ENCODE measurements at regions not wholly inside any gene's neighbourhood (a gene's known extent, or its start where the extent isn't known, plus 50 kb on each side); places are given as distances from the start of the nearest gene placed in this dataset.

GRCh38 chr3:116927918-116928317 is 218.3 kb downstream of the TUSC7 start:
- no peak for TF ChIP-seq SIN3A (IDR thresholded peaks at IDR 0.05; ENCODE audit: borderline replicate concordance, insufficient read depth, low read length)
- TF ChIP-seq REST (IDR thresholded peaks at IDR 0.05; ENCODE audit: insufficient read depth in 1 of 2, low read depth in 2 of 2, low read length in 2 of 2): no peak
- no peak for TF ChIP-seq POLR2AphosphoS5 (IDR thresholded peaks at IDR 0.05; ENCODE audit: low read depth, low read length)
- no peak for TF ChIP-seq TAF1 (IDR thresholded peaks at IDR 0.05; ENCODE audit: borderline replicate concordance, insufficient read depth, low read length)
- TF ChIP-seq FOXP2 (optimal IDR thresholded peaks at IDR 0.05; ENCODE audit: borderline replicate concordance, extremely low read depth, extremely low read length, insufficient read depth): no peak

GRCh38 chr3:116929505-116930222 is 220.1 kb downstream of the TUSC7 start:
- TF ChIP-seq TAF1 (IDR thresholded peaks at IDR 0.05; ENCODE audit: borderline replicate concordance, insufficient read depth, low read length) (no peak), SIN3A (IDR thresholded peaks at IDR 0.05; ENCODE audit: borderline replicate concordance, insufficient read depth, low read length) (no peak), REST (IDR thresholded peaks at IDR 0.05; ENCODE audit: insufficient read depth in 1 of 2, low read depth in 2 of 2, low read length in 2 of 2) (no peak), FOXP2 (optimal IDR thresholded peaks at IDR 0.05; ENCODE audit: borderline replicate concordance, extremely low read depth, extremely low read length, insufficient read depth) (no peak), POLR2AphosphoS5 (IDR thresholded peaks at IDR 0.05; ENCODE audit: low read depth, low read length) (no peak)

- TF ChIP-seq TAF1 (IDR thresholded peaks at IDR 0.05; ENCODE audit: borderline replicate concordance, insufficient read depth, low read length) (no peak), SIN3A (IDR thresholded peaks at IDR 0.05; ENCODE audit: borderline replicate concordance, insufficient read depth, low read length) (no peak), FOXP2 (optimal IDR thresholded peaks at IDR 0.05; ENCODE audit: borderline replicate concordance, extremely low read depth, extremely low read length, insufficient read depth) (no peak), POLR2AphosphoS5 (IDR thresholded peaks at IDR 0.05; ENCODE audit: low read depth, low read length) (no peak), REST (IDR thresholded peaks at IDR 0.05; ENCODE audit: insufficient read depth in 1 of 2, low read depth in 2 of 2, low read length in 2 of 2) (peak in 1 of 2 experiments; percentile 35; a peak in 1 of 4 replicates)
Observed at GRCh38 chr3:116930786-116931185, 221.2 kb downstream of the TUSC7 start.

GRCh38 chr3:116939091-116939490 is 229.5 kb downstream of the TUSC7 start:
- no peak for TF ChIP-seq REST (IDR thresholded peaks at IDR 0.05; ENCODE audit: insufficient read depth in 1 of 2, low read depth in 2 of 2, low read length in 2 of 2)
- TF ChIP-seq TAF1 (IDR thresholded peaks at IDR 0.05; ENCODE audit: borderline replicate concordance, insufficient read depth, low read length): no peak
- no peak for TF ChIP-seq FOXP2 (optimal IDR thresholded peaks at IDR 0.05; ENCODE audit: borderline replicate concordance, extremely low read depth, extremely low read length, insufficient read depth)
- no peak for TF ChIP-seq SIN3A (IDR thresholded peaks at IDR 0.05; ENCODE audit: borderline replicate concordance, insufficient read depth, low read length)
- no peak for TF ChIP-seq POLR2AphosphoS5 (IDR thresholded peaks at IDR 0.05; ENCODE audit: low read depth, low read length)

Measured in PFSK-1 (cell line).